ENCODE measurements at regions not wholly inside any gene's neighbourhood (a gene's known extent, or its start where the extent isn't known, plus 50 kb on each side); places are given as distances from the start of the nearest gene placed in this dataset.

DNA sequence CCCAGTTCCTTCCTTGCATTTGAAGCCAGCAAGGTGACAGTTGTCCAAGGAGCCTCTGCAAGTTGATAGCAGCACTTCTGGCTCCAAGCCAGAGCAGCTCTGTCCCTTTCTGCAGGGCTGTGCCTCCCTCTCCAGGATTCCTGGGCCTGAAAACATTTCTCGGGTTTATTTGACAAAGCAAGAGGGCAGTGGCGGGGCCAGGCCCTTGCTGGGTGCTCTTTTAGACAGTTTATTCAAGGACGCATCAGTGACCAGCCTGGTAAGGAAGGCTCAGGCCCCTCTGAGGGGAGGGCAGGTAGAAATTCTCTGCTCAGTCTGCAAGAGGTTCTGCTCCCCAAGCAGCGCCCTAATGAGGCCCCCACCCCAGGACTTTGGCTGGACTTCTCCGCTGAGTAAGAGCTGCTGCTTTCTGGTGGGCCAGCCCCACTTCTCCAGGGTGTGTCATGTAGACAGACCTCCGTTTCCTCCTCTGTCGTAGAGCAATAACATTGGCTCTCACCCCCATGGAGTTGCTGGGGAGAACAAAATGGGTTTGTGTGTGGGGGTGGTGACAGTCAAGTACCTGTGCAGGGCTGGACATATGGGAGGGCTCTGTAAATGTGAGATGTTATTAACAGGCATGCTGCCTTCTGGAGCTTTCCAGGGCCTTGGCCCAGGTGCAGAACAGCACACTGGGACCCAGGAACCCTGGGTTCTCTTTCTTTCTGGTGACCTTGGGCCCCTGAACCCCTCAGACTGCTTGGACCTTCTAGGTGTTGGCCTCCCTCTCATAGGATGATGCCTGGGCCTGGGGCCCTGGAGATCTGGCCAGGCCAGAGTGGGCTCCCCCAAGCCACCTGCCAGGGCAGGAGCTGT is 146.2 kb upstream of the TLE3 start:
- no peak for DNase-seq (ENCODE audit: extremely low spot score)
- 82% methylated on average over 5 of the region's 7 CpGs for whole genome bisulfite sequencing
- Histone ChIP-seq H3K9me3 (no peaks in the 10 kb centered on the region), H3K4me3 (no peak overlapping the region), H3K27ac (replicated peaks in 1 of 4) (no peak overlapping the region), H3K27me3 (no peaks in the 10 kb centered on the region), H3K36me3 (no peaks in the 10 kb centered on the region), H3K4me1 (no peaks in the 10 kb centered on the region)
- TF ChIP-seq EP300 (IDR thresholded peaks at IDR 0.05) (no peak), POLR2AphosphoS5 (IDR thresholded peaks at IDR 0.05) (no peak), POLR2A (IDR thresholded peaks at IDR 0.05; ENCODE audit: low read depth) (no peak)
- TF ChIP-seq, protein P1, sequence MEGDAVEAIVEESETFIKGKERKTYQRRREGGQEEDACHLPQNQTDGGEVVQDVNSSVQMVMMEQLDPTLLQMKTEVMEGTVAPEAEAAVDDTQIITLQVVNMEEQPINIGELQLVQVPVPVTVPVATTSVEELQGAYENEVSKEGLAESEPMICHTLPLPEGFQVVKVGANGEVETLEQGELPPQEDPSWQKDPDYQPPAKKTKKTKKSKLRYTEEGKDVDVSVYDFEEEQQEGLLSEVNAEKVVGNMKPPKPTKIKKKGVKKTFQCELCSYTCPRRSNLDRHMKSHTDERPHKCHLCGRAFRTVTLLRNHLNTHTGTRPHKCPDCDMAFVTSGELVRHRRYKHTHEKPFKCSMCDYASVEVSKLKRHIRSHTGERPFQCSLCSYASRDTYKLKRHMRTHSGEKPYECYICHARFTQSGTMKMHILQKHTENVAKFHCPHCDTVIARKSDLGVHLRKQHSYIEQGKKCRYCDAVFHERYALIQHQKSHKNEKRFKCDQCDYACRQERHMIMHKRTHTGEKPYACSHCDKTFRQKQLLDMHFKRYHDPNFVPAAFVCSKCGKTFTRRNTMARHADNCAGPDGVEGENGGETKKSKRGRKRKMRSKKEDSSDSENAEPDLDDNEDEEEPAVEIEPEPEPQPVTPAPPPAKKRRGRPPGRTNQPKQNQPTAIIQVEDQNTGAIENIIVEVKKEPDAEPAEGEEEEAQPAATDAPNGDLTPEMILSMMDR (IDR thresholded peaks at IDR 0.05): no peak
- intact Hi-C loops (cut with DNase I): no loop called here

DNA sequence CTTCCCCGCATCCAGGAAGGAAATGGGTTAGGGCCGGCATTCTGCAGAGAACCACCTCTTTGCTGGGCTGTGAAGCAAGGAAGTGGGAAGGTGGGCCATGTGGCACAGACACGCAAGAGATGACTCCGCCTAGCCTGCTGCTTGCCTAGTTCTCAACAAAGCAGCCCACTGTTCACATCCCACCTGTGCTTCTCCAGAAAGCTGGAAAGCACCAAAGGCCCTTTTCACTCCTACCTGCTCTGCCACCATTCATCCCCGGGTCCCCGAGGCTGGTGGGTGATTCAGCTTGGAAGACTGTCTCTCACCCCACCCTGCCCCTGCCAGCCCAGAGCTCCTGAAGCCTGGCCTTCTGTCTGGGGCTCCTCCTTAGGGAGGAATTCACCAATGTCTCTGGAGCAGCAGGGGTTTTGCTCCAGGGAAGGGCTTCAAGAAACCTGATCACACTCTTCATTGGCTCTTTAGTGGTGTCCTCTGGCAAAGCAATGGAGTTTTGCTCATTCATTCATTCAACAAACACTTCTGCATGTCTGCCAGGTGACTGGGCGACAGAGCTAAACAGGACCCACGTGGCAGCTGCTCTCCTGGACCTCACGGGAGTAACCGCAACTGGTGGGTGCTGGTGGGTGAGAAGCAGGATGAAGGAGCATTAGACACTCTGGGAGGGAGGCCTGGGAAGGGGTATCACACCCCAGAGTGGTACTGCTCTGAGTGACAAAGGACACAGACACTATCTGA is 145.4 kb upstream of the TLE3 start:
- no peak overlapping the region for H3K4me3 ChIP-seq
- WGBS: 97% methylated on average over 7 of the region's 10 CpGs
- no peaks in the 10 kb centered on the region for H3K36me3 ChIP-seq
- no peak for TF ChIP-seq POLR2AphosphoS5 (IDR thresholded peaks at IDR 0.05)
- TF ChIP-seq EP300 (IDR thresholded peaks at IDR 0.05): no peak
- TF ChIP-seq, protein P1 (IDR thresholded peaks at IDR 0.05): no peak
- TF ChIP-seq POLR2A (IDR thresholded peaks at IDR 0.05; ENCODE audit: low read depth): no peak
- DNase-seq (ENCODE audit: extremely low spot score): no peak
- no peak overlapping the region for H3K27ac ChIP-seq (replicated peaks in 1 of 4)
- intact Hi-C loops (cut with DNase I): no loop called here
- no peaks in the 10 kb centered on the region for H3K9me3 ChIP-seq
- no peaks in the 10 kb centered on the region for H3K27me3 ChIP-seq
- no peaks in the 10 kb centered on the region for H3K4me1 ChIP-seq

DNA sequence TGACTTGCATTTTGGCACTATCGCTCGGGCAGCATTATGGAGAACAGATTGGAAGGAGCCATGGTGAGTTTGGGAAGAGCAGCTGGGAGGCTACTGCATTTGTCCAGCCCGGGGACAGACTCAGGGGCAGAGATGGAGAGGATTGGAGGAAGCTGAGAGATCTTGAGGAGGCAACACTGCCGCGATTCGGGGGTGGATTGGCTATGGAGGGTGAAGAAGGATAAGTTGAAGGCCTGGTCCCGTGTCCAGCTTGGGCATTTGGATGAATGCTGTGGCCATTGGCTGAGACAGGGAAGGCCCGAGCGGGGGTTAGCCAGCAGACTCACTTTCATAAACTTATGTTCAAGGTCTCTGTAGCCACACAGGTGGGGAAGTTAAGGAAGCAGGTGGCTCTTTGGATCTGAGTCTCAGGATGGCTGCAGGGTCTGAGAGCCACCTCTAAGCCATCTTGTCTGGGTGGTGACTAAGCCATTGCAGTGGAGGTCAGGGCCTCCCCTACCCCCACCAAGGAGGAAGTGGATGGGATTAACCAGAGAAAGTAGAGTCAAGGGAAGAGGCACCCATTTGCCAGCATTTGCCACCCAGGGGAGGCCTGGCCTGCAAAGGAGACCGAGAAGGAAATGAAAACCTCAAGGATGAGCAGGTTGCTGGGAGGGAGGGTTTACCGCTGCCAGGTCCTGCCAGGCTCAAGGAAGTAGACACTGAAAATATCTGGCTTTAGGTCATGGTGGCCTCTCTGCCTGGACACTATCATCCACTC is 144.0 kb upstream of the TLE3 start:
- 88% methylated on average over 9 of the region's 11 CpGs for WGBS
- H3K27me3 ChIP-seq: no peaks in the 10 kb centered on the region
- H3K27ac ChIP-seq (replicated peaks in 1 of 4): no peak overlapping the region
- no peaks in the 10 kb centered on the region for H3K4me1 ChIP-seq
- H3K9me3 ChIP-seq: no peaks in the 10 kb centered on the region
- no peak for TF ChIP-seq POLR2A (IDR thresholded peaks at IDR 0.05; ENCODE audit: low read depth)
- no peak for TF ChIP-seq EP300 (IDR thresholded peaks at IDR 0.05)
- TF ChIP-seq POLR2AphosphoS5 (IDR thresholded peaks at IDR 0.05): no peak
- TF ChIP-seq, protein P1 (IDR thresholded peaks at IDR 0.05): no peak
- DNase-seq (ENCODE audit: extremely low spot score): no peak
- no peaks in the 10 kb centered on the region for H3K36me3 ChIP-seq
- no peak overlapping the region for H3K4me3 ChIP-seq
- intact Hi-C loops (cut with DNase I): no loop called here

DNA sequence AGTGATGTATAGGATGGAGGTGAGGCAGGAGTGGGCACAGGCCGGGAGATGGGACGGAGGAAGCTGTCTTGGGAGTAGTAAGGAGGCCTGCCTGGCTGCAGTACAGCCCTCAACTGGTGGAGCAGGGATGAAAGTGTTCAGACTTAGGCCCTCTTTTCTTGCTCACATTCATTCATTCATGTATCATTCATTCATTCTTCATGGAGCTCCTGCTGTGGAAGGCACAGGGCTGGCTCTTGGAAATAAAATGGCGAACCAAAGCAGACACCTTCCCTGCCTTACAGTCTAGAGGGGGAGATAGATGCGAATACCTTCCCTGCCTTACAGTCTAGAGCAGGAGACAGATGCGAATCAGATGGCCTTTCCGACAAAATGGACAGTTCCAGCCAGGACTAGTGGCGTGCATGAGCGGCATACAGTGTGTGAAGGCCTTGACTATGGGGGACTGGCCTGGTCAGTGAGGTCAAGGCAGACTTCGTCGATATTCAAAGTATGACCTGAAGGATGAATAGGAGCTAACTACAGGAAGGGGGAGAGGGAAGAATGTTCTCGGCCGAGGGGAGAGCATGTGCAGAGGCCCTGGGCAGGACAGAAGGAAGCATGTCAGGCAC is 143.2 kb upstream of the TLE3 start:
- DNase-seq (ENCODE audit: extremely low spot score): no peak
- TF ChIP-seq, protein P1 (IDR thresholded peaks at IDR 0.05): no peak
- no peak for TF ChIP-seq POLR2A (IDR thresholded peaks at IDR 0.05; ENCODE audit: low read depth)
- TF ChIP-seq EP300 (IDR thresholded peaks at IDR 0.05): no peak
- no peak for TF ChIP-seq POLR2AphosphoS5 (IDR thresholded peaks at IDR 0.05)
- Histone ChIP-seq H3K9me3 (no peaks in the 10 kb centered on the region), H3K36me3 (no peaks in the 10 kb centered on the region), H3K27ac (replicated peaks in 1 of 4) (no peak overlapping the region), H3K27me3 (no peaks in the 10 kb centered on the region), H3K4me3 (no peak overlapping the region), H3K4me1 (no peaks in the 10 kb centered on the region)
- WGBS: 96% methylated on average over 12 of the region's 12 CpGs
- intact Hi-C loops (cut with DNase I): no loop called here
